WTC11 (cell line): ENCODE measurements at regions not wholly inside any gene's neighbourhood (a gene's known extent, or its start where the extent isn't known, plus 50 kb on each side); places are given as distances from the start of the nearest gene placed in this dataset.

ENCODE experiments used
- ATAC-seq: fragments of 200-7000 bp; cut with Tn5 transposase; 2 replicates; pipeline ENCODE4 v1.10.0; 2021; ENCODE audit warnings: mild to moderate bottlenecking, moderate library complexity
- CTCF ChIA-PET: fragments of 300-600 bp; sonication (Branson Sonifier 250); formaldehyde crosslinking; loops from one replicate; lab custom pipeline; 2021; ENCODE audit warnings: antibody characterized with exemption; lab: Charles Lee
- POLR2A ChIA-PET: fragments of 350-600 bp; sonication (Branson Sonifier 250); formaldehyde crosslinking; loops from one replicate; lab custom pipeline; 2021; ENCODE audit warnings: antibody characterized with exemption; lab: Charles Lee
- DNase-seq: peaks from one replicate; pipeline ENCODE4 v3.0.0; 2021; ENCODE audit warnings: low spot score
- H3K27ac Mint-ChIP-seq: 2 replicates; pipeline ENCODE4 v1.8.0; 2021; ENCODE audit warnings: mixed read lengths
- H3K27me3 Mint-ChIP-seq: 2 replicates; pipeline ENCODE4 v1.8.0; 2021; ENCODE audit warnings: low read depth, mild to moderate bottlenecking, moderate library complexity, mixed read lengths
- H3K36me3 Mint-ChIP-seq: 2 replicates; pipeline ENCODE4 v1.8.0; 2021; ENCODE audit warnings: mixed read lengths
- H3K4me1 Mint-ChIP-seq: 2 replicates; pipeline ENCODE4 v1.8.0; 2022; ENCODE audit warnings: mixed read lengths
- H3K4me3 Mint-ChIP-seq: 2 replicates; pipeline ENCODE4 v1.8.0; 2021; ENCODE audit warnings: mild to moderate bottlenecking, moderate library complexity, mixed read lengths
- H3K9me3 Mint-ChIP-seq: 2 replicates; pipeline ENCODE4 v1.8.0; 2021; ENCODE audit warnings: mixed read lengths
- ESRRA ChIP-seq: sonication (generic); formaldehyde crosslinking; IDR thresholded peaks from 2 replicates; pipeline ENCODE4 v1.8.1; 2022; ENCODE audit warnings: mild to moderate bottlenecking, missing genetic modification reagents, borderline replicate concordance
- FOXP1 ChIP-seq: sonication (generic); formaldehyde crosslinking; IDR thresholded peaks from 2 replicates; pipeline ENCODE4 v1.8.0; 2022; ENCODE audit warnings: missing genetic modification reagents, mild to moderate bottlenecking, moderate library complexity, borderline replicate concordance
- GTF2I ChIP-seq: fragments of 250-450 bp; sonication (Bioruptor Pico); conservative IDR thresholded peaks from 2 replicates; pipeline ENCODE4 v1.4.0; 2021; ENCODE audit warnings: mild to moderate bottlenecking
- RELA ChIP-seq: sonication (generic); formaldehyde crosslinking; IDR thresholded peaks from 2 replicates; pipeline ENCODE4 v1.8.1; 2022; ENCODE audit warnings: missing genetic modification reagents, mild to moderate bottlenecking, borderline replicate concordance
- RORB ChIP-seq: fragments of 250-450 bp; sonication (Bioruptor Pico); IDR thresholded peaks from 2 replicates; pipeline ENCODE4 v1.9.0; 2021; ENCODE audit warnings: mild to moderate bottlenecking
- SMAD4 ChIP-seq: sonication (generic); formaldehyde crosslinking; IDR thresholded peaks from 2 replicates; pipeline ENCODE4 v1.8.0; 2022; ENCODE audit warnings: mild to moderate bottlenecking, missing genetic modification reagents
- TCF7 ChIP-seq: sonication (generic); formaldehyde crosslinking; IDR thresholded peaks from 2 replicates; pipeline ENCODE4 v1.8.0; 2022; ENCODE audit warnings: mild to moderate bottlenecking, low read depth, missing genetic modification reagents, moderate library complexity
- ZBTB21 ChIP-seq: sonication (generic); formaldehyde crosslinking; IDR thresholded peaks from 2 replicates; pipeline ENCODE4 v1.8.1; 2023; ENCODE audit warnings: mild to moderate bottlenecking, missing genetic modification reagents, borderline replicate concordance
- ZNF138 ChIP-seq: sonication (generic); formaldehyde crosslinking; conservative IDR thresholded peaks from 2 replicates; pipeline ENCODE4 v1.8.1; 2022; ENCODE audit warnings: mild to moderate bottlenecking, moderate library complexity, missing genetic modification reagents
- ZNF263 ChIP-seq: sonication (generic); formaldehyde crosslinking; IDR thresholded peaks from 2 replicates; pipeline ENCODE4 v1.8.1; 2022; ENCODE audit warnings: low read depth, mild to moderate bottlenecking, moderate library complexity, missing genetic modification reagents
- TF ChIP-seq, protein P1 (sequence below): sonication (generic); formaldehyde crosslinking; IDR thresholded peaks from 2 replicates; pipeline ENCODE4 v1.8.1; 2023; ENCODE audit warnings: mild to moderate bottlenecking, missing genetic modification reagents, moderate library complexity
- TF ChIP-seq, protein P2 (sequence below): fragments of 250-450 bp; sonication (Bioruptor Pico); IDR thresholded peaks from 2 replicates; pipeline ENCODE4 v1.9.0; 2021; ENCODE audit warnings: mild to moderate bottlenecking
- TF ChIP-seq, protein P3 (sequence below): fragments of 250-450 bp; sonication (Bioruptor Pico); IDR thresholded peaks from 2 replicates; pipeline ENCODE4 v1.9.0; 2021; ENCODE audit warnings: mild to moderate bottlenecking, borderline replicate concordance
- TF ChIP-seq, protein P4 (sequence below): fragments of 250-450 bp; sonication (Bioruptor Pico); IDR thresholded peaks from 2 replicates; pipeline ENCODE4 v1.9.0; 2021; ENCODE audit warnings: mild to moderate bottlenecking
- TF ChIP-seq, protein P5 (sequence below): sonication (generic); formaldehyde crosslinking; IDR thresholded peaks from 2 replicates; pipeline ENCODE4 v1.8.0; 2023; ENCODE audit warnings: mild to moderate bottlenecking, missing genetic modification reagents
- TF ChIP-seq, protein P6 (sequence below): sonication (generic); formaldehyde crosslinking; IDR thresholded peaks from 2 replicates; pipeline ENCODE4 v1.8.1; 2023; ENCODE audit warnings: mild to moderate bottlenecking, moderate library complexity, missing genetic modification reagents

DNA sequence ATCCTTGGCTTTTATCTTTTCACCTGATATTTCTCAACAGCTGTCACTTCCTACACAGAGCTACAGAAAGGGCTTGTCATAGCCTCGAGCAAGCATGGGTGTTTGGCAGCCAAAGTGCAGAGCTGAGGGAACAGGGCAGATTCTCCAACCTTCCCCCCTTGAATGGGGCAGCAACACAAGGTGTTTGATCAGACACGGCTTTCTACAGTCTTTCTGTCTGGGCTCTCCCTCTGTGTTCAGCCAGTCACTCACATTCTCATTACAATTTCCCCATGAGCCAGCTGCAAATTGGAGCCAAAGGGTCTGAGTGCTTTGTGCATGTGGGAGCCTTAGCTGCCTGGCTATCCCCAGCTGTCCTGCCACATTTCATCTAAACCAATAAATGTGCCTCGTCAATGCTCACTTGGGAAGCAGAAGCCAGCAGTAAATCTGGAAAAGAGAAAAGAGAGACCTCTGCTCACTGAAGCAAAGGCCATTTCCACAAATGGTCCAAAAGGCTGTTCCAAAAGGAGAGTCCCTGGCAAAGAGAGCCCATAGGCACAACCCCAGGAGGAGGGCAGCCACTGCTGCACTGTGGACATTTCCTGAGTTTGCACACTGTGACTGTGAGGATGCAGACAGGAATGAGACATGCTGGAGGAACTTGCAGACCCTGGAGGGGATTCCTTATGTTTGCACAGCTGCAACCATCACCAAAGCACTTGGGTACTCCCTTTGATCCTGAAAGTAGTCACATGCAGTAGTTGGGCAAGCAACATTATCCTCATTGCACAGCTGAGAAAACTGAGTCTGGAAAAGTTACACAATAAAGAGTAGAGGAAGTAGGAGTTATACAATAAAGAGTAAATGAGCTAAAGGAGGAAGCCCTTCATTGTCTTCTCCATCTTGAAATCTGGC lies 186.8 kb downstream of the FAM181B start:
- TF ChIP-seq GTF2I (CRISPR knock-in tag), result no peak
- no peaks in the 10 kb centered on the region for H3K36me3 Mint-ChIP-seq
- H3K4me3 Mint-ChIP-seq, result no peak overlapping the region
- H3K4me1 Mint-ChIP-seq, result no peaks in the 10 kb centered on the region; the same call in 1 of the 2 replicates
- H3K9me3 Mint-ChIP-seq, result peaks cover 4% of the 10 kb centered on the region; the same call in 1 of the 2 replicates
- DNase-seq, result no peak
- ChIA-PET CTCF (interaction anchor here (1.8 kb wide), 1 partner anchor 149 kb away, joined by 6 read pairs; no protein-coding TSS in a partner anchor), POLR2A (no interaction called here)
- no peak overlapping the region for H3K27ac Mint-ChIP-seq
- H3K27me3 Mint-ChIP-seq, result no peaks in the 10 kb centered on the region; the same call in 1 of the 2 replicates
- peak; percentile 34; the same call in 1 of the 2 replicates for ATAC-seq

DNA sequence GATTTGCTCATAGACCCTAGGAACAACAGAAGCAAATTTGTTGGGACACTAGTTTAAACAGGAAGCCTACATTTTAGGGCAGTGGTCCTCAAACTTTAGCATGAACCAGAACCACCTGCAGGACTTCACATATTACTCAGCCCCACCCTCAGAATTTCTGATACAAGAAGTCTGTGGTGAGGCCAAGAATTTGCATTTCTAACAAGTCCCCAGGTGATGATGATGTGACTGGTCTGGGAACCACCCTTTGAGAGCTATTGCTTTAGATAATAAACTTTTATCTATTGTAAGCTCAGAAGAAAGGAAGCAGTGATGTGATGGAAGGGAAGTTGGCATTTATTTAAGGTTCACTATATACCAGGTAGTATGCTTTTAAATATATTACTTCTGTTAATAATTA lies 194.0 kb downstream of the FAM181B start:
- no peak overlapping the region for H3K4me3 Mint-ChIP-seq
- TF ChIP-seq FOXP1 (no peak), ESRRA (no peak), RORB (CRISPR knock-in tag) (no peak), ZNF138 (CRISPR knock-in tag) (no peak), ZNF263 (CRISPR knock-in tag) (no peak), ZBTB21 (CRISPR knock-in tag) (no peak), SMAD4 (CRISPR knock-in tag) (no peak)
- TF ChIP-seq, protein P1, sequence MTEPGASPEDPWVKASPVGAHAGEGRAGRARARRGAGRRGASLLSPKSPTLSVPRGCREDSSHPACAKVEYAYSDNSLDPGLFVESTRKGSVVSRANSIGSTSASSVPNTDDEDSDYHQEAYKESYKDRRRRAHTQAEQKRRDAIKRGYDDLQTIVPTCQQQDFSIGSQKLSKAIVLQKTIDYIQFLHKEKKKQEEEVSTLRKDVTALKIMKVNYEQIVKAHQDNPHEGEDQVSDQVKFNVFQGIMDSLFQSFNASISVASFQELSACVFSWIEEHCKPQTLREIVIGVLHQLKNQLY, result no peak
- TF ChIP-seq, protein P2, sequence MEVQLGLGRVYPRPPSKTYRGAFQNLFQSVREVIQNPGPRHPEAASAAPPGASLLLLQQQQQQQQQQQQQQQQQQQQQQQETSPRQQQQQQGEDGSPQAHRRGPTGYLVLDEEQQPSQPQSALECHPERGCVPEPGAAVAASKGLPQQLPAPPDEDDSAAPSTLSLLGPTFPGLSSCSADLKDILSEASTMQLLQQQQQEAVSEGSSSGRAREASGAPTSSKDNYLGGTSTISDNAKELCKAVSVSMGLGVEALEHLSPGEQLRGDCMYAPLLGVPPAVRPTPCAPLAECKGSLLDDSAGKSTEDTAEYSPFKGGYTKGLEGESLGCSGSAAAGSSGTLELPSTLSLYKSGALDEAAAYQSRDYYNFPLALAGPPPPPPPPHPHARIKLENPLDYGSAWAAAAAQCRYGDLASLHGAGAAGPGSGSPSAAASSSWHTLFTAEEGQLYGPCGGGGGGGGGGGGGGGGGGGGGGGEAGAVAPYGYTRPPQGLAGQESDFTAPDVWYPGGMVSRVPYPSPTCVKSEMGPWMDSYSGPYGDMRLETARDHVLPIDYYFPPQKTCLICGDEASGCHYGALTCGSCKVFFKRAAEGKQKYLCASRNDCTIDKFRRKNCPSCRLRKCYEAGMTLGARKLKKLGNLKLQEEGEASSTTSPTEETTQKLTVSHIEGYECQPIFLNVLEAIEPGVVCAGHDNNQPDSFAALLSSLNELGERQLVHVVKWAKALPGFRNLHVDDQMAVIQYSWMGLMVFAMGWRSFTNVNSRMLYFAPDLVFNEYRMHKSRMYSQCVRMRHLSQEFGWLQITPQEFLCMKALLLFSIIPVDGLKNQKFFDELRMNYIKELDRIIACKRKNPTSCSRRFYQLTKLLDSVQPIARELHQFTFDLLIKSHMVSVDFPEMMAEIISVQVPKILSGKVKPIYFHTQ (CRISPR knock-in tag), result no peak
- TF ChIP-seq, protein P3, sequence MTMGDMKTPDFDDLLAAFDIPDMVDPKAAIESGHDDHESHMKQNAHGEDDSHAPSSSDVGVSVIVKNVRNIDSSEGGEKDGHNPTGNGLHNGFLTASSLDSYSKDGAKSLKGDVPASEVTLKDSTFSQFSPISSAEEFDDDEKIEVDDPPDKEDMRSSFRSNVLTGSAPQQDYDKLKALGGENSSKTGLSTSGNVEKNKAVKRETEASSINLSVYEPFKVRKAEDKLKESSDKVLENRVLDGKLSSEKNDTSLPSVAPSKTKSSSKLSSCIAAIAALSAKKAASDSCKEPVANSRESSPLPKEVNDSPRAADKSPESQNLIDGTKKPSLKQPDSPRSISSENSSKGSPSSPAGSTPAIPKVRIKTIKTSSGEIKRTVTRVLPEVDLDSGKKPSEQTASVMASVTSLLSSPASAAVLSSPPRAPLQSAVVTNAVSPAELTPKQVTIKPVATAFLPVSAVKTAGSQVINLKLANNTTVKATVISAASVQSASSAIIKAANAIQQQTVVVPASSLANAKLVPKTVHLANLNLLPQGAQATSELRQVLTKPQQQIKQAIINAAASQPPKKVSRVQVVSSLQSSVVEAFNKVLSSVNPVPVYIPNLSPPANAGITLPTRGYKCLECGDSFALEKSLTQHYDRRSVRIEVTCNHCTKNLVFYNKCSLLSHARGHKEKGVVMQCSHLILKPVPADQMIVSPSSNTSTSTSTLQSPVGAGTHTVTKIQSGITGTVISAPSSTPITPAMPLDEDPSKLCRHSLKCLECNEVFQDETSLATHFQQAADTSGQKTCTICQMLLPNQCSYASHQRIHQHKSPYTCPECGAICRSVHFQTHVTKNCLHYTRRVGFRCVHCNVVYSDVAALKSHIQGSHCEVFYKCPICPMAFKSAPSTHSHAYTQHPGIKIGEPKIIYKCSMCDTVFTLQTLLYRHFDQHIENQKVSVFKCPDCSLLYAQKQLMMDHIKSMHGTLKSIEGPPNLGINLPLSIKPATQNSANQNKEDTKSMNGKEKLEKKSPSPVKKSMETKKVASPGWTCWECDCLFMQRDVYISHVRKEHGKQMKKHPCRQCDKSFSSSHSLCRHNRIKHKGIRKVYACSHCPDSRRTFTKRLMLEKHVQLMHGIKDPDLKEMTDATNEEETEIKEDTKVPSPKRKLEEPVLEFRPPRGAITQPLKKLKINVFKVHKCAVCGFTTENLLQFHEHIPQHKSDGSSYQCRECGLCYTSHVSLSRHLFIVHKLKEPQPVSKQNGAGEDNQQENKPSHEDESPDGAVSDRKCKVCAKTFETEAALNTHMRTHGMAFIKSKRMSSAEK, result no peak
- TF ChIP-seq, protein P4, sequence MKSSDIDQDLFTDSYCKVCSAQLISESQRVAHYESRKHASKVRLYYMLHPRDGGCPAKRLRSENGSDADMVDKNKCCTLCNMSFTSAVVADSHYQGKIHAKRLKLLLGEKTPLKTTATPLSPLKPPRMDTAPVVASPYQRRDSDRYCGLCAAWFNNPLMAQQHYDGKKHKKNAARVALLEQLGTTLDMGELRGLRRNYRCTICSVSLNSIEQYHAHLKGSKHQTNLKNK (CRISPR knock-in tag), result no peak
- H3K9me3 Mint-ChIP-seq, result no peaks in the 10 kb centered on the region
- no peak for DNase-seq
- ChIA-PET CTCF (no interaction called here), POLR2A (no interaction called here)
- no peaks in the 10 kb centered on the region for H3K36me3 Mint-ChIP-seq
- H3K4me1 Mint-ChIP-seq, result no peaks in the 10 kb centered on the region
- ATAC-seq, result no peak
- H3K27me3 Mint-ChIP-seq, result no peaks in the 10 kb centered on the region
- H3K27ac Mint-ChIP-seq, result no peak overlapping the region

DNA sequence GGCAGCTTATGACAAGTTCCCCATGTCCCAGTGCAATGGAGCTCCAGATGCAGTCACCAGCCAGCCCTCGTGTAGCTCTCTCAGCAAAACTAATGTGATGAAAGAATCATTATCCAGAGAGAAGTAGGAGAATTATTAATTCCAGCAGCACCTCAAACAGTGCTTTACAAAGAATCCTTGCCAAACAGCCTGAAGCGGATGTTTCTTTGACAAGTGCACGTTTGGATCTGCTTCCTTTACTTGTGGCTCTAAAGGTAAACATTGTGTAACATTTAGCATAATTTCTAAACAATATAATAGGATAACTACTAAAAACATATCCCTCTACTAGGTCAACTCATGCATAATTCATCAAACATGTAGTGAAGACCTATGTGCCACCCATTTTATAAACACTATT lies 197.0 kb downstream of the FAM181B start:
- ChIA-PET CTCF (no interaction called here), POLR2A (no interaction called here)
- no peak overlapping the region for H3K27ac Mint-ChIP-seq
- TF ChIP-seq TCF7 (CRISPR knock-in tag), result no peak
- TF ChIP-seq RELA (CRISPR knock-in tag), result no peak
- TF ChIP-seq, protein P5, sequence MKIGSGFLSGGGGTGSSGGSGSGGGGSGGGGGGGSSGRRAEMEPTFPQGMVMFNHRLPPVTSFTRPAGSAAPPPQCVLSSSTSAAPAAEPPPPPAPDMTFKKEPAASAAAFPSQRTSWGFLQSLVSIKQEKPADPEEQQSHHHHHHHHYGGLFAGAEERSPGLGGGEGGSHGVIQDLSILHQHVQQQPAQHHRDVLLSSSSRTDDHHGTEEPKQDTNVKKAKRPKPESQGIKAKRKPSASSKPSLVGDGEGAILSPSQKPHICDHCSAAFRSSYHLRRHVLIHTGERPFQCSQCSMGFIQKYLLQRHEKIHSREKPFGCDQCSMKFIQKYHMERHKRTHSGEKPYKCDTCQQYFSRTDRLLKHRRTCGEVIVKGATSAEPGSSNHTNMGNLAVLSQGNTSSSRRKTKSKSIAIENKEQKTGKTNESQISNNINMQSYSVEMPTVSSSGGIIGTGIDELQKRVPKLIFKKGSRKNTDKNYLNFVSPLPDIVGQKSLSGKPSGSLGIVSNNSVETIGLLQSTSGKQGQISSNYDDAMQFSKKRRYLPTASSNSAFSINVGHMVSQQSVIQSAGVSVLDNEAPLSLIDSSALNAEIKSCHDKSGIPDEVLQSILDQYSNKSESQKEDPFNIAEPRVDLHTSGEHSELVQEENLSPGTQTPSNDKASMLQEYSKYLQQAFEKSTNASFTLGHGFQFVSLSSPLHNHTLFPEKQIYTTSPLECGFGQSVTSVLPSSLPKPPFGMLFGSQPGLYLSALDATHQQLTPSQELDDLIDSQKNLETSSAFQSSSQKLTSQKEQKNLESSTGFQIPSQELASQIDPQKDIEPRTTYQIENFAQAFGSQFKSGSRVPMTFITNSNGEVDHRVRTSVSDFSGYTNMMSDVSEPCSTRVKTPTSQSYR (CRISPR knock-in tag), result no peak
- TF ChIP-seq, protein P1, result no peak
- TF ChIP-seq, protein P6, sequence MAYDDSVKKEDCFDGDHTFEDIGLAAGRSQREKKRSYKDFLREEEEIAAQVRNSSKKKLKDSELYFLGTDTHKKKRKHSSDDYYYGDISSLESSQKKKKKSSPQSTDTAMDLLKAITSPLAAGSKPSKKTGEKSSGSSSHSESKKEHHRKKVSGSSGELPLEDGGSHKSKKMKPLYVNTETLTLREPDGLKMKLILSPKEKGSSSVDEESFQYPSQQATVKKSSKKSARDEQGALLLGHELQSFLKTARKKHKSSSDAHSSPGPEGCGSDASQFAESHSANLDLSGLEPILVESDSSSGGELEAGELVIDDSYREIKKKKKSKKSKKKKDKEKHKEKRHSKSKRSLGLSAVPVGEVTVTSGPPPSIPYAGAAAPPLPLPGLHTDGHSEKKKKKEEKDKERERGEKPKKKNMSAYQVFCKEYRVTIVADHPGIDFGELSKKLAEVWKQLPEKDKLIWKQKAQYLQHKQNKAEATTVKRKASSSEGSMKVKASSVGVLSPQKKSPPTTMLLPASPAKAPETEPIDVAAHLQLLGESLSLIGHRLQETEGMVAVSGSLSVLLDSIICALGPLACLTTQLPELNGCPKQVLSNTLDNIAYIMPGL (CRISPR knock-in tag), result no peak

More for the DNA sequence above, 197.0 kb downstream of the FAM181B start:
- no peaks in the 10 kb centered on the region for H3K36me3 Mint-ChIP-seq
- no peaks in the 10 kb centered on the region for H3K27me3 Mint-ChIP-seq
- no peak for DNase-seq
- no peak overlapping the region for H3K4me3 Mint-ChIP-seq
- no peak for ATAC-seq
- H3K4me1 Mint-ChIP-seq, result peaks cover 7% of the 10 kb centered on the region; the same call in 1 of the 2 replicates
- peaks cover 4% of the 10 kb centered on the region; the same call in 1 of the 2 replicates for H3K9me3 Mint-ChIP-seq
